COLO829 (cell line): ENCODE measurements at regions not wholly inside any gene's neighbourhood (a gene's known extent, or its start where the extent isn't known, plus 50 kb on each side); places are given as distances from the start of the nearest gene placed in this dataset.
"Not testable (repeated sequence)": the region's sequence is repeated elsewhere in the genome, so short reads cannot be mapped to it uniquely, and the experiment has no call there.

Experiments
- DNase-seq: peaks from one replicate; pipeline ENCODE4 v3.0.0; 2012; ENCODE audit warnings: low spot score

GRCh38 chr14:39668449-39668848 is 236.2 kb upstream of the FBXO33 start:
- DNase-seq, result no peak

GRCh38 chr14:39666386-39666785 is 234.2 kb upstream of the FBXO33 start:
- no peak for DNase-seq

- no peak for DNase-seq
Observed at GRCh38 chr14:39665075-39665475, 232.8 kb upstream of the FBXO33 start.

GRCh38 chr14:39664646-39665045 is 232.4 kb upstream of the FBXO33 start:
- DNase-seq, result no peak

GRCh38 chr14:39641224-39641623 is 209.0 kb upstream of the FBXO33 start:
- DNase-seq, result no peak

GRCh38 chr14:39639009-39639408 is 206.8 kb upstream of the FBXO33 start:
- DNase-seq, result not testable (repeated sequence)

- DNase-seq, result no peak
Observed at GRCh38 chr14:39628087-39628486, 195.9 kb upstream of the FBXO33 start.

GRCh38 chr14:39626589-39627576 is 194.7 kb upstream of the FBXO33 start:
- DNase-seq, result no peak

- DNase-seq, result no peak
Observed at GRCh38 chr14:39621678-39622077, 189.4 kb upstream of the FBXO33 start.

GRCh38 chr14:39621223-39621622 is 189.0 kb upstream of the FBXO33 start:
- DNase-seq, result no peak

GRCh38 chr14:39617537-39617936 is 185.3 kb upstream of the FBXO33 start:
- DNase-seq, result no peak

- DNase-seq, result no peak
Observed at GRCh38 chr14:39615352-39615751, 183.1 kb upstream of the FBXO33 start.

GRCh38 chr14:39614297-39614923 is 182.2 kb upstream of the FBXO33 start:
- DNase-seq, result no peak

- no peak for DNase-seq
Observed at GRCh38 chr14:39609119-39609518, 176.9 kb upstream of the FBXO33 start.

GRCh38 chr14:39607978-39608377 is 175.7 kb upstream of the FBXO33 start:
- DNase-seq, result no peak

- DNase-seq, result no peak
Observed at GRCh38 chr14:39603942-39604341, 171.7 kb upstream of the FBXO33 start.

- DNase-seq, result no peak
Observed at GRCh38 chr14:39593377-39593776, 161.1 kb upstream of the FBXO33 start.

- DNase-seq, result no peak
Observed at GRCh38 chr14:39592116-39592789, 160.0 kb upstream of the FBXO33 start.

- DNase-seq, result not testable (repeated sequence)
Observed at GRCh38 chr14:39589882-39590281, 157.6 kb upstream of the FBXO33 start.

- no peak for DNase-seq
Observed at GRCh38 chr14:39582028-39582654, 149.9 kb upstream of the FBXO33 start.

GRCh38 chr14:39581474-39581873 is 149.2 kb upstream of the FBXO33 start:
- no peak for DNase-seq

- no peak for DNase-seq
Observed at GRCh38 chr14:39580696-39581095, 148.5 kb upstream of the FBXO33 start.
